Gastrocnemius medialis (tissue), 4 donors: ENCODE measurements at regions not wholly inside any gene's neighbourhood (a gene's known extent, or its start where the extent isn't known, plus 50 kb on each side); places are given as distances from the start of the nearest gene placed in this dataset.

Source experiments
- ATAC-seq, 2 donors: fragments of 150-250 bp; one replicate each; pipeline ENCODE4 v1.9.1; 2016
- DNase-seq, 2 donors: peaks; one replicate each; pipeline ENCODE4 v3.0.0-alpha.2; 2019
- H3K27ac ChIP-seq, 4 donors: fragments of 200-600 bp; sonication (generic); 1 replicate in 1 of 4; 2 replicates in 3 of 4; pipeline ENCODE4 v1.5.1; 2016 to 2018; ENCODE audit warnings: mild to moderate bottlenecking in 2 of 4, moderate library complexity in 1 of 4
- H3K27me3 ChIP-seq, 3 donors: fragments of 200-600 bp; sonication (generic) in 2 of 3; 1 replicate in 1 of 3; 2 replicates in 2 of 3; pipeline versions ENCODE4 v1.5.1 to v1.6.0; 2016 to 2019; ENCODE audit warnings: mild to moderate bottlenecking in 1 of 3, moderate library complexity in 1 of 3
- H3K36me3 ChIP-seq, 2 donors: fragments of 200-600 bp; sonication (generic) in 1 of 2; one replicate each; pipeline ENCODE4 v1.5.1; 2017 to 2018
- H3K4me1 ChIP-seq, 2 donors: fragments of 200-600 bp; sonication (generic) in 1 of 2; one replicate each; pipeline ENCODE4 v1.5.1; 2016 to 2017; ENCODE audit warnings: mild to moderate bottlenecking in 2 of 2
- H3K4me3 ChIP-seq, 4 donors: fragments of 200-600 bp; sonication (generic) in 3 of 4; 1 replicate in 1 of 4; 2 replicates in 3 of 4; pipeline ENCODE4 v1.5.1; 2016 to 2019; ENCODE audit warnings: mild to moderate bottlenecking in 2 of 4
- H3K9me3 ChIP-seq, 3 donors: fragments of 200-600 bp; sonication (generic) in 2 of 3; 1 replicate in 1 of 3; 2 replicates in 2 of 3; pipeline ENCODE4 v1.5.1; 2016 to 2019
- POLR2A ChIP-seq, 2 donors: fragments of 450-650 bp; IDR thresholded peaks; one replicate each; pipeline ENCODE4 v1.6.1; 2017; ENCODE audit warnings: antibody characterized with exemption in 2 of 2, mild to moderate bottlenecking in 2 of 2, moderate library complexity in 2 of 2
- in situ Hi-C, 4 donors: fragments of 200-750 bp; cut with MboI; loops; one replicate each; pipeline versions ENCODE4 v1.15.0 to v1.8.0; 2017; ENCODE audit warnings: low sequenced_read_pairs in 4 of 4
- intact Hi-C: fragments of 100-400 bp; cut with DNase I; formaldehyde crosslinking; loops from one replicate; pipeline ENCODE4 v1.15.1; 2023; ENCODE audit warnings: low total_unique reads
- TF ChIP-seq, protein P1 (sequence below), 5 experiments: fragments of 450-650 bp in 3 of 5; fragments of 200-600 bp in 2 of 5; sonication (generic) in 2 of 5; IDR thresholded peaks in 4 of 5; conservative IDR thresholded peaks in 1 of 5; 1 replicate in 4 of 5; 2 replicates in 1 of 5; pipeline ENCODE4 v1.5.1; 2016 to 2019; ENCODE audit warnings: antibody characterized with exemption in 5 of 5, mild to moderate bottlenecking in 3 of 5, moderate library complexity in 3 of 5

DNA sequence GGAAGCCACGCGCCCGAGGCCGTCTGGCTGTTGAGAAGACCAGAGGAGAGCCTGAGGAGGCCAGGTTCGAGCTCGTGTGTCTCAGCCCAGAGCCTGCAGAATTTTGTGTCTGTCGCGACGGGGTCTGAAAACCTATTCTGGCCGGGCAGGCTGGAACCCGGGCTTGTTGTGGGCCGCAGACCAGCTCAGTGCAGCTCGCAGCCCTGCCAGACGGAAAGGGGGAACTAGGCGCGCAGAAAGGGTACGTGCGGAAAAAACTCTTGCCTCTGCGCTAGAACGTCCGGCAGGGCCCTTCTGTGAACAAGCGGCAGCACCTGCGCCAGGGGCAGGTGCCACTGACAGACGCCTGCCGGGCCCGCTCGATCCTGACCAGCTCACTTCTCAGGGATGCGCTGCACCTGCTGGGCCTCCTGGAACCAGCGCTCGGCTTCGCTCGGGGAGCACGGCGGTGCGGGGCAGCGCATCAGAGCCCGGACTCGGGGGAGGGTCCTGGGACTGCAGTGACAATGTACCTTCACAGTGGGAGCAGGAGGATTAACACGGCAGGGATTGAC is 409.3 kb downstream of the BRD1 start:
- no peak overlapping the region for H3K4me3 ChIP-seq
- H3K36me3 ChIP-seq: no peaks in the 10 kb centered on the region
- TF ChIP-seq, protein P1, sequence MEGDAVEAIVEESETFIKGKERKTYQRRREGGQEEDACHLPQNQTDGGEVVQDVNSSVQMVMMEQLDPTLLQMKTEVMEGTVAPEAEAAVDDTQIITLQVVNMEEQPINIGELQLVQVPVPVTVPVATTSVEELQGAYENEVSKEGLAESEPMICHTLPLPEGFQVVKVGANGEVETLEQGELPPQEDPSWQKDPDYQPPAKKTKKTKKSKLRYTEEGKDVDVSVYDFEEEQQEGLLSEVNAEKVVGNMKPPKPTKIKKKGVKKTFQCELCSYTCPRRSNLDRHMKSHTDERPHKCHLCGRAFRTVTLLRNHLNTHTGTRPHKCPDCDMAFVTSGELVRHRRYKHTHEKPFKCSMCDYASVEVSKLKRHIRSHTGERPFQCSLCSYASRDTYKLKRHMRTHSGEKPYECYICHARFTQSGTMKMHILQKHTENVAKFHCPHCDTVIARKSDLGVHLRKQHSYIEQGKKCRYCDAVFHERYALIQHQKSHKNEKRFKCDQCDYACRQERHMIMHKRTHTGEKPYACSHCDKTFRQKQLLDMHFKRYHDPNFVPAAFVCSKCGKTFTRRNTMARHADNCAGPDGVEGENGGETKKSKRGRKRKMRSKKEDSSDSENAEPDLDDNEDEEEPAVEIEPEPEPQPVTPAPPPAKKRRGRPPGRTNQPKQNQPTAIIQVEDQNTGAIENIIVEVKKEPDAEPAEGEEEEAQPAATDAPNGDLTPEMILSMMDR (IDR thresholded peaks at IDR 0.05 in 4 of 5, conservative IDR thresholded peaks at IDR 0.05 in 1 of 5): no peak
- no peak for TF ChIP-seq POLR2A (IDR thresholded peaks at IDR 0.05)
- H3K27ac ChIP-seq: no peak overlapping the region
- H3K27me3 ChIP-seq: peaks cover 0 to 3% (median 0%) of the 10 kb centered on the region in 3 donors
- no peak for DNase-seq
- ATAC-seq: no peak
- H3K4me1 ChIP-seq: no peaks in the 10 kb centered on the region
- H3K9me3 ChIP-seq: no peaks in the 10 kb centered on the region
- intact Hi-C loops (no loop called here), in situ Hi-C loops (no loop called here)

DNA sequence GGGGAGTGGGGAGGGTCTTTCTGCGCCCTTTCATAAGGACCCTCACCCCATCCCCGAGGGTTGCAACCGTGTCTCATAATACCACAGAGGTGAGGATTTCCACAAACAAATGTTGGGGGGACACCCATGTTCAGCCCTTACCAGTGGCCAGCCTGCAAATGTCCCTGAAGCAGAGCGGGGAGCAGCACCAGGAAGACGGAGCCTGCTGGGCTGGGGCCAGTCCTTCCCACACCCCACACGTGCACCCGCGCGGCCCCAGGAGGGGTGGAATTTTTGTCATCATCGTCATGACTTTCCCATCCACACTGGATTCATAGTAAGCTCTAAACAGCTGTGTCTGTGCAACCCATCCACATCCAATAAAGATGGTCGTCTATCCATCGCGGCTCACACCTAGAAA is 409.8 kb downstream of the BRD1 start:
- Histone ChIP-seq H3K27ac (no peak overlapping the region), H3K27me3 (peaks cover 0 to 3% (median 0%) of the 10 kb centered on the region in 3 donors)
- in situ Hi-C loops: no loop called here

DNA sequence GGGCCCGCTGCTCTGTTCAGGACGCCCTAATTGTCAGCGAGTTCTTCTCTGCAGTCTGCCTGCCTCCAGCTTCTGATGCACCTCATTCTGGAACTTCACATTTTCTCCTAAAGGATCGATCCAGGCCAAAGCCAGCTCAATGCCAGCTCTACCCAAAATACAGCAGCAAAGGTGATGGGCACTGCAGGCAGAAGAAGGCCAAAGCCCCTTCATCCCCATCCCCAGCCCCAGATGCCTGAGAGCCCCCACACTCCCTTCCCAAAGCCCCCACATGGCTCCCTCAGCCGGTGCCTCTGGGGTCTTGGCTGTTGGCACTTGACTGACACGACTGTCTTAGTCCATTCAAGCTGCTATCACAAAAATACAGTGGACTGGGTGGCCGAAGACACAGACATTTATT is 410.3 kb downstream of the BRD1 start:
- intact Hi-C loops (no loop called here), in situ Hi-C loops (no loop called here)
- Histone ChIP-seq H3K4me1 (no peaks in the 10 kb centered on the region), H3K36me3 (no peaks in the 10 kb centered on the region), H3K4me3 (no peak overlapping the region), H3K9me3 (no peaks in the 10 kb centered on the region), H3K27me3 (peaks cover 0 to 3% (median 0%) of the 10 kb centered on the region in 3 donors), H3K27ac (no peak overlapping the region)
- ATAC-seq: no peak
- DNase-seq: no peak
- TF ChIP-seq, protein P1 (IDR thresholded peaks at IDR 0.05 in 4 of 5, conservative IDR thresholded peaks at IDR 0.05 in 1 of 5): no peak
- no peak for TF ChIP-seq POLR2A (IDR thresholded peaks at IDR 0.05)

More for the DNA sequence above, 409.8 kb downstream of the BRD1 start:
- DNase-seq: no peak
- ATAC-seq: no peak
- H3K4me1 ChIP-seq: no peaks in the 10 kb centered on the region
- H3K4me3 ChIP-seq: no peak overlapping the region
- intact Hi-C loops: no loop called here
- H3K9me3 ChIP-seq: no peaks in the 10 kb centered on the region
- TF ChIP-seq, protein P1 (IDR thresholded peaks at IDR 0.05 in 4 of 5, conservative IDR thresholded peaks at IDR 0.05 in 1 of 5): no peak
- no peak for TF ChIP-seq POLR2A (IDR thresholded peaks at IDR 0.05)
- H3K36me3 ChIP-seq: no peaks in the 10 kb centered on the region

DNA sequence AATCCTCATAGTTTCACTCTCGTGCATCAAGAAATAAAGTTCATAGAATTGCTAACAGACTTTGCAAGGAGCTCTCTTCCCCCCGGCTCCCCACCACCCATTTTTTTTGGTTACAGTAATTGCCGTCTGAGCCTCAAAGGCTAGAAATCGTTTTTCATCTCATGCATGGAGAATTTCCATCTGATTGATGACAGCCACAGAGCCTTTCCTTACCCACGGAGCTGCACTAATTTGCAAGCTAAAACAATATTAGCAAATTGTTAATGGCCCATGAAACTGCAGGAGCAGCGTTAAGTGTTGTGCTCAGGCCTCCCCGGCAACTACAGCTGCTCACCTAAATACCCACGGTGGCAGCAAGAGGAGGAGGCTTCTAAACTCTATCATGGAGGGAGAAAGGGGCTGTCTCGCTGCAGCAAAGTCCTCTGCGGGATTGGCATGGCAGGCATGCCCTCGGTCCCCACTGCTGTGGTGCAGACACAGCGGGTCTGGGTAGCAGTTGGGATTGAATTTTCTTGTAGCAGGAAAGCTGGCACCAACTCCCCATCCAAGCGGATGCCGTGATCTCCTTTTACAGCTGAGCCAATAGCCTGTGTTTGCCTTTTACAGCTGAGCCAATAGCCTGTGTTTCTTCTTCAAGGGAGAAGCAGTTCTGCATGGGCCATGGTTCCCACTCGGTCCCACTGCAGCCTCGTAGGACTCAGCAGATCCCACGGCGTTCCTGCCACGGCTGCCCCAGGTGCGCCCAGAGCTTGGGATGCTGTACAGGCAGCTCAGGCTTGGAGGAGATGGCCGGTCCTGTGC is 412.3 kb downstream of the BRD1 start:
- Histone ChIP-seq H3K27ac (no peak overlapping the region), H3K4me3 (no peak overlapping the region), H3K4me1 (no peaks in the 10 kb centered on the region), H3K9me3 (no peaks in the 10 kb centered on the region), H3K36me3 (no peaks in the 10 kb centered on the region), H3K27me3 (peaks cover 0 to 10% (median 3%) of the 10 kb centered on the region in 3 donors)
- ATAC-seq (no peak), DNase-seq (no peak)
- in situ Hi-C loops (no loop called here), intact Hi-C loops (no loop called here)
- no peak for TF ChIP-seq POLR2A (IDR thresholded peaks at IDR 0.05)
- TF ChIP-seq, protein P1 (IDR thresholded peaks at IDR 0.05 in 4 of 5, conservative IDR thresholded peaks at IDR 0.05 in 1 of 5): no peak
